ENCODE measurements at regions not wholly inside any gene's neighbourhood (a gene's known extent, or its start where the extent isn't known, plus 50 kb on each side); places are given as distances from the start of the nearest gene placed in this dataset.

DNA sequence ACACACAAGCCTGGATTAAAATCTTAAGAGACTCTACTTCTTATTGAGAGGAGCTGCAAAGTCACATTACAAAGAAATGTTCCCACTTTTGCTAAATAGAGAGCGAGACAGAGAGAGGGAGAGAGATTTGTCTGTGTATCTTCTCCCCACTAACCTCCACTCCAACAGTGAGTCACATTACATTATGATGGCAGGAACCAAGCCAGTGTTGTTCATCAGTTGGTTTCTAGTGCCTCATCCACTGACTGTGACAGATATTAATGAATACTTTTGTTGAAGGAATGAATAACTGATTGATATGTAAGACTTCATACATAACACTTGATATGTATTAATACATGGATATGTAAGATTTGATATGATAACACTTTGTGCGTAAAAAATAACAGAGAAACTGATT, 258.2 kb upstream of the SORCS1 start:
- Histone ChIP-seq H4K20me1 (ENCODE audit: insufficient read depth) (no peaks in the 10 kb centered on the region), H3K4me3 (IDR thresholded peaks at IDR 0.05; ENCODE audit: insufficient read depth, low read depth, low read length) (no peak overlapping the region), H2AFZ (ENCODE audit: low read depth) (no peak overlapping the region), H3K27ac (no peak overlapping the region), H3K4me1 (ENCODE audit: low read depth, poor library complexity, severe bottlenecking) (peaks cover 6% of the 10 kb centered on the region), H3K27me3 (ENCODE audit: insufficient read depth, low read depth) (no peaks in the 10 kb centered on the region), H3K9ac (no peak overlapping the region), H3K4me2 (no peak overlapping the region), H3K79me2 (ENCODE audit: insufficient read depth, low read depth) (no peaks in the 10 kb centered on the region), H3K36me3 (ENCODE audit: insufficient read depth) (no peaks in the 10 kb centered on the region)
- TF ChIP-seq, protein P1, sequence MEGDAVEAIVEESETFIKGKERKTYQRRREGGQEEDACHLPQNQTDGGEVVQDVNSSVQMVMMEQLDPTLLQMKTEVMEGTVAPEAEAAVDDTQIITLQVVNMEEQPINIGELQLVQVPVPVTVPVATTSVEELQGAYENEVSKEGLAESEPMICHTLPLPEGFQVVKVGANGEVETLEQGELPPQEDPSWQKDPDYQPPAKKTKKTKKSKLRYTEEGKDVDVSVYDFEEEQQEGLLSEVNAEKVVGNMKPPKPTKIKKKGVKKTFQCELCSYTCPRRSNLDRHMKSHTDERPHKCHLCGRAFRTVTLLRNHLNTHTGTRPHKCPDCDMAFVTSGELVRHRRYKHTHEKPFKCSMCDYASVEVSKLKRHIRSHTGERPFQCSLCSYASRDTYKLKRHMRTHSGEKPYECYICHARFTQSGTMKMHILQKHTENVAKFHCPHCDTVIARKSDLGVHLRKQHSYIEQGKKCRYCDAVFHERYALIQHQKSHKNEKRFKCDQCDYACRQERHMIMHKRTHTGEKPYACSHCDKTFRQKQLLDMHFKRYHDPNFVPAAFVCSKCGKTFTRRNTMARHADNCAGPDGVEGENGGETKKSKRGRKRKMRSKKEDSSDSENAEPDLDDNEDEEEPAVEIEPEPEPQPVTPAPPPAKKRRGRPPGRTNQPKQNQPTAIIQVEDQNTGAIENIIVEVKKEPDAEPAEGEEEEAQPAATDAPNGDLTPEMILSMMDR (conservative IDR thresholded peaks at IDR 0.05; ENCODE audit: low read depth, low read length), result no peak

- Histone ChIP-seq H3K79me2 (ENCODE audit: insufficient read depth, low read depth) (no peaks in the 10 kb centered on the region), H4K20me1 (ENCODE audit: insufficient read depth) (no peaks in the 10 kb centered on the region), H3K9ac (no peak overlapping the region), H3K4me2 (no peak overlapping the region), H3K27ac (no peak overlapping the region), H3K27me3 (ENCODE audit: insufficient read depth, low read depth) (no peaks in the 10 kb centered on the region), H2AFZ (ENCODE audit: low read depth) (no peak overlapping the region), H3K4me1 (ENCODE audit: low read depth, poor library complexity, severe bottlenecking) (no peaks in the 10 kb centered on the region), H3K4me3 (IDR thresholded peaks at IDR 0.05; ENCODE audit: insufficient read depth, low read depth, low read length) (no peak overlapping the region), H3K36me3 (ENCODE audit: insufficient read depth) (no peaks in the 10 kb centered on the region)
- TF ChIP-seq, protein P1 (conservative IDR thresholded peaks at IDR 0.05; ENCODE audit: low read depth, low read length), result no peak
Measured at GRCh38 chr10:107420196-107420595, 255.7 kb upstream of the SORCS1 start.

GRCh38 chr10:107418085-107418806, 253.7 kb upstream of the SORCS1 start:
- Histone ChIP-seq H3K27ac (no peak overlapping the region), H3K36me3 (ENCODE audit: insufficient read depth) (no peaks in the 10 kb centered on the region), H4K20me1 (ENCODE audit: insufficient read depth) (no peaks in the 10 kb centered on the region), H3K9ac (no peak overlapping the region), H3K79me2 (ENCODE audit: insufficient read depth, low read depth) (no peaks in the 10 kb centered on the region), H2AFZ (ENCODE audit: low read depth) (peak overlapping the region; percentile 25; the same call in 1 of the 2 replicates), H3K4me1 (ENCODE audit: low read depth, poor library complexity, severe bottlenecking) (no peaks in the 10 kb centered on the region), H3K27me3 (ENCODE audit: insufficient read depth, low read depth) (no peaks in the 10 kb centered on the region), H3K4me2 (no peak overlapping the region; the same call in 1 of the 2 replicates), H3K4me3 (IDR thresholded peaks at IDR 0.05; ENCODE audit: insufficient read depth, low read depth, low read length) (no peak overlapping the region)
- TF ChIP-seq, protein P1 (conservative IDR thresholded peaks at IDR 0.05; ENCODE audit: low read depth, low read length), result no peak

- Histone ChIP-seq H3K79me2 (ENCODE audit: insufficient read depth, low read depth) (no peaks in the 10 kb centered on the region), H3K36me3 (ENCODE audit: insufficient read depth) (no peaks in the 10 kb centered on the region), H2AFZ (ENCODE audit: low read depth) (no peak overlapping the region), H4K20me1 (ENCODE audit: insufficient read depth) (no peaks in the 10 kb centered on the region), H3K27ac (no peak overlapping the region), H3K4me3 (IDR thresholded peaks at IDR 0.05; ENCODE audit: insufficient read depth, low read depth, low read length) (no peak overlapping the region), H3K4me2 (no peak overlapping the region), H3K27me3 (ENCODE audit: insufficient read depth, low read depth) (no peaks in the 10 kb centered on the region), H3K4me1 (ENCODE audit: low read depth, poor library complexity, severe bottlenecking) (no peaks in the 10 kb centered on the region), H3K9ac (no peak overlapping the region)
- TF ChIP-seq, protein P1 (conservative IDR thresholded peaks at IDR 0.05; ENCODE audit: low read depth, low read length), result no peak
Measured at GRCh38 chr10:107417446-107417845, 252.9 kb upstream of the SORCS1 start.

Data from KMS-11 (cell line).